ENCODE measurements at regions not wholly inside any gene's neighbourhood (a gene's known extent, or its start where the extent isn't known, plus 50 kb on each side); places are given as distances from the start of the nearest gene placed in this dataset.

DNA sequence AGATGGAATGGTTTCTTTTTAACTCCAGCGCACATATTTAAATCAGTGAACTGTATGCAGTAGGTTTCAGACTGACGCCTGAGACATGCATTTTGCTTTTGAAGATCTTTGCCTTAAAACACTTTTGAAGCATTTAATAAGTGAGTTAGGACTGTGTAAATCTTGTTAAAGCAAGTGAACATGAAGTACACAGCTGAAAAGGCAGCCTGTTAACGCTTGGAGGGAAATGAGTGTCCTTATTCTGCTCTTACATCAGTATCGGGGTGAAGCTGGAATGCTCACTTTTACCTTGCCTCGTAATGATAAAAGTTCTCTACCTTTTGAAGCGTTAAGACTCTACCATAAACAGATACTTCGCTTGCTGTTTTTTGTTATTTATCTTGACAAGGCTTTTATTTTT lies 552.2 kb downstream of the ZNF608 start:
- Histone ChIP-seq H3K4me3 (ENCODE audit: low read depth, low read length) (no peak overlapping the region), H3K36me3 (ENCODE audit: control insufficient read depth in 2 of 2, insufficient read depth in 1 of 2, low read length in 2 of 2) (no peaks in the 10 kb centered on the region), H3K4me1 (ENCODE audit: control insufficient read depth, insufficient read depth, low read length) (peaks cover 3% of the 10 kb centered on the region; the same call in 1 of the 2 replicates), H3K27ac (ENCODE audit: extremely low read depth, low read depth, low read length) (no peak overlapping the region), H3K9me3 (ENCODE audit: control insufficient read depth, insufficient read depth, low read depth, low read length) (no peaks in the 10 kb centered on the region)
- POLR2A ChIA-PET: no interaction called here
- TF ChIP-seq KLF8 (tag by site-specific recombination; IDR thresholded peaks at IDR 0.05): no peak
- no peak for TF ChIP-seq GLI4 (tag by site-specific recombination; IDR thresholded peaks at IDR 0.05)
- TF ChIP-seq ZNF785 (tag by site-specific recombination; IDR thresholded peaks at IDR 0.05): no peak
- TF ChIP-seq ZNF548 (tag by site-specific recombination; IDR thresholded peaks at IDR 0.05): no peak
- TF ChIP-seq ZNF121 (tag by site-specific recombination; IDR thresholded peaks at IDR 0.05): no peak
- no peak for TF ChIP-seq ZNF148 (tag by site-specific recombination; IDR thresholded peaks at IDR 0.05; ENCODE audit: borderline replicate concordance)
- no peak for TF ChIP-seq ZBTB1 (tag by site-specific recombination; IDR thresholded peaks at IDR 0.05)
- TF ChIP-seq ZNF777 (tag by site-specific recombination; IDR thresholded peaks at IDR 0.05; ENCODE audit: borderline replicate concordance): no peak
- no peak for TF ChIP-seq ZSCAN23 (tag by site-specific recombination; IDR thresholded peaks at IDR 0.05)
- TF ChIP-seq, protein P1, sequence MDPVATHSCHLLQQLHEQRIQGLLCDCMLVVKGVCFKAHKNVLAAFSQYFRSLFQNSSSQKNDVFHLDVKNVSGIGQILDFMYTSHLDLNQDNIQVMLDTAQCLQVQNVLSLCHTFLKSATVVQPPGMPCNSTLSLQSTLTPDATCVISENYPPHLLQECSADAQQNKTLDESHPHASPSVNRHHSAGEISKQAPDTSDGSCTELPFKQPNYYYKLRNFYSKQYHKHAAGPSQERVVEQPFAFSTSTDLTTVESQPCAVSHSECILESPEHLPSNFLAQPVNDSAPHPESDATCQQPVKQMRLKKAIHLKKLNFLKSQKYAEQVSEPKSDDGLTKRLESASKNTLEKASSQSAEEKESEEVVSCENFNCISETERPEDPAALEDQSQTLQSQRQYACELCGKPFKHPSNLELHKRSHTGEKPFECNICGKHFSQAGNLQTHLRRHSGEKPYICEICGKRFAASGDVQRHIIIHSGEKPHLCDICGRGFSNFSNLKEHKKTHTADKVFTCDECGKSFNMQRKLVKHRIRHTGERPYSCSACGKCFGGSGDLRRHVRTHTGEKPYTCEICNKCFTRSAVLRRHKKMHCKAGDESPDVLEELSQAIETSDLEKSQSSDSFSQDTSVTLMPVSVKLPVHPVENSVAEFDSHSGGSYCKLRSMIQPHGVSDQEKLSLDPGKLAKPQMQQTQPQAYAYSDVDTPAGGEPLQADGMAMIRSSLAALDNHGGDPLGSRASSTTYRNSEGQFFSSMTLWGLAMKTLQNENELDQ (tag by site-specific recombination; IDR thresholded peaks at IDR 0.05; ENCODE audit: low read depth): no peak
- TF ChIP-seq ZNF76 (tag by site-specific recombination; IDR thresholded peaks at IDR 0.05; ENCODE audit: borderline replicate concordance, low read depth): no peak
- TF ChIP-seq ZSCAN30 (tag by site-specific recombination; IDR thresholded peaks at IDR 0.05): no peak
- no peak for TF ChIP-seq CTCF (tag by site-specific recombination; IDR thresholded peaks at IDR 0.05)
- no peak for TF ChIP-seq ZNF488 (tag by site-specific recombination; IDR thresholded peaks at IDR 0.05)
- TF ChIP-seq, protein P2, sequence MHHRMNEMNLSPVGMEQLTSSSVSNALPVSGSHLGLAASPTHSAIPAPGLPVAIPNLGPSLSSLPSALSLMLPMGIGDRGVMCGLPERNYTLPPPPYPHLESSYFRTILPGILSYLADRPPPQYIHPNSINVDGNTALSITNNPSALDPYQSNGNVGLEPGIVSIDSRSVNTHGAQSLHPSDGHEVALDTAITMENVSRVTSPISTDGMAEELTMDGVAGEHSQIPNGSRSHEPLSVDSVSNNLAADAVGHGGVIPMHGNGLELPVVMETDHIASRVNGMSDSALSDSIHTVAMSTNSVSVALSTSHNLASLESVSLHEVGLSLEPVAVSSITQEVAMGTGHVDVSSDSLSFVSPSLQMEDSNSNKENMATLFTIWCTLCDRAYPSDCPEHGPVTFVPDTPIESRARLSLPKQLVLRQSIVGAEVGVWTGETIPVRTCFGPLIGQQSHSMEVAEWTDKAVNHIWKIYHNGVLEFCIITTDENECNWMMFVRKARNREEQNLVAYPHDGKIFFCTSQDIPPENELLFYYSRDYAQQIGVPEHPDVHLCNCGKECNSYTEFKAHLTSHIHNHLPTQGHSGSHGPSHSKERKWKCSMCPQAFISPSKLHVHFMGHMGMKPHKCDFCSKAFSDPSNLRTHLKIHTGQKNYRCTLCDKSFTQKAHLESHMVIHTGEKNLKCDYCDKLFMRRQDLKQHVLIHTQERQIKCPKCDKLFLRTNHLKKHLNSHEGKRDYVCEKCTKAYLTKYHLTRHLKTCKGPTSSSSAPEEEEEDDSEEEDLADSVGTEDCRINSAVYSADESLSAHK (tag by site-specific recombination; IDR thresholded peaks at IDR 0.05): no peak
- TF ChIP-seq SP7 (tag by site-specific recombination; IDR thresholded peaks at IDR 0.05): no peak
- TF ChIP-seq ZNF391 (tag by site-specific recombination; IDR thresholded peaks at IDR 0.05; ENCODE audit: borderline replicate concordance, low read depth): no peak
- no peak for TF ChIP-seq ZNF292 (tag by site-specific recombination; IDR thresholded peaks at IDR 0.05; ENCODE audit: borderline replicate concordance, low read depth)
- CTCF ChIA-PET: no interaction called here

All from HEK293 (cell line).